GM23248 (cell line): ENCODE measurements at regions not wholly inside any gene's neighbourhood (a gene's known extent, or its start where the extent isn't known, plus 50 kb on each side); places are given as distances from the start of the nearest gene placed in this dataset.
"Not testable (repeated sequence)": the region's sequence is repeated elsewhere in the genome, so short reads cannot be mapped to it uniquely, and the experiment has no call there.

Experiments
- EZH2 ChIP-seq: fragments of 200-600 bp; sonication (generic); IDR thresholded peaks from 2 replicates; pipeline ENCODE4 v1.6.1; 2018; ENCODE audit warnings: antibody characterized with exemption, mild to moderate bottlenecking; ENCODE audit not compliant: insufficient read depth, poor library complexity, severe bottlenecking
- EZH2phosphoT487 ChIP-seq: fragments of 200-600 bp; sonication (generic); IDR thresholded peaks from 2 replicates; pipeline ENCODE4 v1.6.1; 2018; ENCODE audit warnings: antibody characterized with exemption, moderate library complexity, mild to moderate bottlenecking, low read depth; ENCODE audit not compliant: insufficient read depth

- not testable (repeated sequence) for TF ChIP-seq EZH2phosphoT487, EZH2
Measured at GRCh38 chr1:83213648-83214047, 785.3 kb downstream of the TTLL7 start.
